ENCODE measurements at regions not wholly inside any gene's neighbourhood (a gene's known extent, or its start where the extent isn't known, plus 50 kb on each side); places are given as distances from the start of the nearest gene placed in this dataset.

DNA sequence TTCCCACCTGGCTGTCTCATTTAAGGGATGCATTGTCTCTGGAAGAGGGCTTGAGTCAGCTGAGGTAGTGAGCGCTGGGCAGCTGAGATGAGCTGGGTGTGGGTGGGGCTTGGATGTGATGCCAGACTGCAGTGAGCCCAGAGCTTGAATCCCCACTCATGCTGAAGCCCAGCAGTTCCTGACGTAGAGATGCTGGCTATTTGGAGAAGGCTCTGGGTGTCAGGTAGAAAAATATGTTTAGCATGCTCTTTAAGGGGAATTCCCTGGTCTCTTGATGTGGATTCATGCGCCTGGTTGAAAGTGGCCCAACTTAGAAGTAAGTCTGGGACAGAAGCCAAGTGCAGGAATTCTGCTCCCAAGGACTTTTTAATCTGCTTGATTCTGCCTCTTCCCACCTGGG, 241.5 kb upstream of the IGFBP3 start:
- POLR2A ChIA-PET: no interaction called here
- ATAC-seq (ENCODE audit: low read depth) (no peak), DNase-seq (no peak)
- 100% methylated on average over 3 of the region's 3 CpGs for WGBS (ENCODE audit: insufficient coverage)
- no peak overlapping the region for H2AFZ ChIP-seq (ENCODE audit: insufficient read depth, low read depth, low read length, poor library complexity, severe bottlenecking)
- no peak overlapping the region for H3K27ac Mint-ChIP-seq
- H3K4me2 ChIP-seq (replicated peaks; ENCODE audit: low read depth, low read length, poor library complexity, severe bottlenecking): no peak overlapping the region
- TF ChIP-seq EZH2 (IDR thresholded peaks at IDR 0.05; ENCODE audit: borderline replicate concordance, insufficient read depth, low read depth, low read length, poor library complexity, severe bottlenecking): no peak
- TF ChIP-seq, protein P1, sequence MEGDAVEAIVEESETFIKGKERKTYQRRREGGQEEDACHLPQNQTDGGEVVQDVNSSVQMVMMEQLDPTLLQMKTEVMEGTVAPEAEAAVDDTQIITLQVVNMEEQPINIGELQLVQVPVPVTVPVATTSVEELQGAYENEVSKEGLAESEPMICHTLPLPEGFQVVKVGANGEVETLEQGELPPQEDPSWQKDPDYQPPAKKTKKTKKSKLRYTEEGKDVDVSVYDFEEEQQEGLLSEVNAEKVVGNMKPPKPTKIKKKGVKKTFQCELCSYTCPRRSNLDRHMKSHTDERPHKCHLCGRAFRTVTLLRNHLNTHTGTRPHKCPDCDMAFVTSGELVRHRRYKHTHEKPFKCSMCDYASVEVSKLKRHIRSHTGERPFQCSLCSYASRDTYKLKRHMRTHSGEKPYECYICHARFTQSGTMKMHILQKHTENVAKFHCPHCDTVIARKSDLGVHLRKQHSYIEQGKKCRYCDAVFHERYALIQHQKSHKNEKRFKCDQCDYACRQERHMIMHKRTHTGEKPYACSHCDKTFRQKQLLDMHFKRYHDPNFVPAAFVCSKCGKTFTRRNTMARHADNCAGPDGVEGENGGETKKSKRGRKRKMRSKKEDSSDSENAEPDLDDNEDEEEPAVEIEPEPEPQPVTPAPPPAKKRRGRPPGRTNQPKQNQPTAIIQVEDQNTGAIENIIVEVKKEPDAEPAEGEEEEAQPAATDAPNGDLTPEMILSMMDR (IDR thresholded peaks at IDR 0.05): no peak
- no peaks in the 10 kb centered on the region for H3K36me3 ChIP-seq (replicated peaks in 1 of 2; ENCODE audit: control extremely low read depth in 1 of 2, control insufficient read depth in 1 of 2, extremely low read depth in 1 of 2, insufficient read depth in 2 of 2, low read length in 1 of 2)
- H3K9ac ChIP-seq (ENCODE audit: low read length): no peak overlapping the region
- H3K79me2 ChIP-seq (ENCODE audit: control insufficient read depth, insufficient read depth, low read length): no peaks in the 10 kb centered on the region
- no peaks in the 10 kb centered on the region for H3K27me3 ChIP-seq (replicated peaks in 1 of 4; ENCODE audit: control extremely low read depth in 1 of 4, control insufficient read depth in 3 of 4, insufficient read depth in 4 of 4, low read length in 3 of 4)
- H3K4me3 ChIP-seq (ENCODE audit: control extremely low read depth in 1 of 5, extremely low read depth in 1 of 5, insufficient read depth in 1 of 5, low read depth in 2 of 5, low read length in 4 of 5): no peak overlapping the region
- H3K4me3 Mint-ChIP-seq: no peak overlapping the region
- no peaks in the 10 kb centered on the region for H3K4me1 Mint-ChIP-seq
- H3K9me3 ChIP-seq (ENCODE audit: control extremely low read depth in 1 of 3, control insufficient read depth in 2 of 3, insufficient read depth in 1 of 3, low read length in 2 of 3): peaks cover 0 to 10% (median 0%) of the 10 kb centered on the region in 3 donors
- H3K27me3 Mint-ChIP-seq: peaks cover 3% of the 10 kb centered on the region
- no peaks in the 10 kb centered on the region for H4K20me1 ChIP-seq (ENCODE audit: control insufficient read depth, insufficient read depth, low read length, poor library complexity, severe bottlenecking)
- no peak overlapping the region for H3K27ac ChIP-seq (ENCODE audit: low read length in 2 of 2)
- H3K9me3 Mint-ChIP-seq (ENCODE audit: insufficient read depth): peaks cover 3% of the 10 kb centered on the region
- CTCF ChIA-PET: no interaction called here
- intact Hi-C loops (cut with micrococcal nuclease): no loop called here
- H3K4me1 ChIP-seq (ENCODE audit: control insufficient read depth in 2 of 2, insufficient read depth in 2 of 2, low read length in 2 of 2): no peaks in the 10 kb centered on the region

DNA sequence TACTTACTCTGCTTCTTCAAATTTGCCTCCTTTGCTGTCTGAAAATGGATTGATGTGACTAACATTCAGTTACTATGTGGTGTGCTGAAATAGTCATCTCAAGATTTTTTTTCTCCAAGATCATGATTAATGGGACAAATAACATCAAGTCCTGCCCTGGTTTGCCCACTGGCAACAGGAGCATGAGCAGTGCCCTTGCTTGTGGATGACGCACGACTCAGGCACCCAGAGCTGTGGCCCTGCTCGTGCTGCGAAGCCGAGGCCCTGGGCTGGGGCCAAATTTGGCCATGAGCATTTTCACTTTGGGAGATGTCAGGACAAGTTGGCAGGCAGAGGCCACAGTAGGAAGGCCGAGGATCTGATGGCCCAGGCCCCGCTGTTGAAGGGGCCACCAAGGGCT, 239.8 kb upstream of the IGFBP3 start:
- Histone ChIP-seq H3K27me3 (replicated peaks in 1 of 4; ENCODE audit: control extremely low read depth in 1 of 4, control insufficient read depth in 3 of 4, insufficient read depth in 4 of 4, low read length in 3 of 4) (no peaks in the 10 kb centered on the region), H3K9me3 (ENCODE audit: control extremely low read depth in 1 of 3, control insufficient read depth in 2 of 3, insufficient read depth in 1 of 3, low read length in 2 of 3) (peaks cover 0 to 10% (median 0%) of the 10 kb centered on the region in 3 donors), H3K4me3 (ENCODE audit: control extremely low read depth in 1 of 5, extremely low read depth in 1 of 5, insufficient read depth in 1 of 5, low read depth in 2 of 5, low read length in 4 of 5) (no peak overlapping the region), H3K79me2 (ENCODE audit: control insufficient read depth, insufficient read depth, low read length) (no peaks in the 10 kb centered on the region), H3K9ac (ENCODE audit: low read length) (no peak overlapping the region), H3K4me1 (ENCODE audit: control insufficient read depth in 2 of 2, insufficient read depth in 2 of 2, low read length in 2 of 2) (no peaks in the 10 kb centered on the region), H2AFZ (ENCODE audit: insufficient read depth, low read depth, low read length, poor library complexity, severe bottlenecking) (no peak overlapping the region), H3K27ac (ENCODE audit: low read length in 2 of 2) (no peak overlapping the region), H4K20me1 (ENCODE audit: control insufficient read depth, insufficient read depth, low read length, poor library complexity, severe bottlenecking) (no peaks in the 10 kb centered on the region), H3K36me3 (replicated peaks in 1 of 2; ENCODE audit: control extremely low read depth in 1 of 2, control insufficient read depth in 1 of 2, extremely low read depth in 1 of 2, insufficient read depth in 2 of 2, low read length in 1 of 2) (no peaks in the 10 kb centered on the region), H3K4me2 (replicated peaks; ENCODE audit: low read depth, low read length, poor library complexity, severe bottlenecking) (no peak overlapping the region)
- Mint-ChIP-seq H3K9me3 (ENCODE audit: insufficient read depth) (peaks cover 3% of the 10 kb centered on the region), H3K4me3 (no peak overlapping the region), H3K4me1 (no peaks in the 10 kb centered on the region), H3K27me3 (peaks cover 3% of the 10 kb centered on the region), H3K27ac (no peak overlapping the region)
- no peak for TF ChIP-seq EZH2 (IDR thresholded peaks at IDR 0.05; ENCODE audit: borderline replicate concordance, insufficient read depth, low read depth, low read length, poor library complexity, severe bottlenecking)
- TF ChIP-seq, protein P1 (IDR thresholded peaks at IDR 0.05): no peak
- ChIA-PET CTCF (no interaction called here), POLR2A (no interaction called here)
- 91% methylated on average over 7 of the region's 7 CpGs for WGBS (ENCODE audit: insufficient coverage)
- intact Hi-C loops (cut with micrococcal nuclease): no loop called here
- ATAC-seq (ENCODE audit: low read depth): no peak
- no peak for DNase-seq
